ENCODE measurements at regions not wholly inside any gene's neighbourhood (a gene's known extent, or its start where the extent isn't known, plus 50 kb on each side); places are given as distances from the start of the nearest gene placed in this dataset.

DNA sequence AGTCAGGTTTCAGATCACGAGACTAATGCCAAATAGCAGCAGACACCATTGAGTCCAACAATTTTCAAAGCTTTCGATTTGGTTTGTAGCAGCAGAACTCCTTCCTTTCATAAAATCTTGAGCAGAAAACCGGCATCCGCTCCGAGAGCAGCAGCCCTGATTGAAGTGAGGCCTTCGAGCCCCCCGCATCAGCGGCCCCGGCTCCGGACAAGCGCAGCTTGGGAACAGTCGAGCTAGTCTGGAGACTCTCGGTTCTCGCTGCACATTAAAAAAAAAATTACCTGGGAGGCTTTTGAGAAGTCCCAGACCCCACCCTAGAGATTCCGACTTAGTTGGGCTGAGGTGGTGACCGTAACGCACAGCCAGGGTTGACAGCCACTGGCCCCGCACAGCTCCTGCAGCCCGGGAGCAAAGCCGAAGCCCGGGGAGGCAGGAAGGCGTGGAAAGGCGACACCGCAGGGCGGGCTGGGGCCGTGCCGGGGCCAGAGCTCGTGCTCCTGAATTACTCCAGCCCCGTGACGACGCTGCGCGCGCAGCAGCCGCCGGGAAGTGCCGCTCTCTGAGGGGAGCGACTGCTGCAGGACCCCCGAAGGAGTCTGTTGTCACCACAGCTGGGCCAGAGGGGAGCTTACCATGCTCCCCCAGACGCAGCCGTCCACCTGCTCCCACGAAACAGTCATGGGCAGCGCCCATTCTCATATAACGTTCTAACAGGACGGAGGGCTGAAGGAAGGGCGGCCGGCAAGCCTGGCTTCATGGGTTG is 57.8 kb downstream of the SPATA19 start:
- TF ChIP-seq, protein P1, sequence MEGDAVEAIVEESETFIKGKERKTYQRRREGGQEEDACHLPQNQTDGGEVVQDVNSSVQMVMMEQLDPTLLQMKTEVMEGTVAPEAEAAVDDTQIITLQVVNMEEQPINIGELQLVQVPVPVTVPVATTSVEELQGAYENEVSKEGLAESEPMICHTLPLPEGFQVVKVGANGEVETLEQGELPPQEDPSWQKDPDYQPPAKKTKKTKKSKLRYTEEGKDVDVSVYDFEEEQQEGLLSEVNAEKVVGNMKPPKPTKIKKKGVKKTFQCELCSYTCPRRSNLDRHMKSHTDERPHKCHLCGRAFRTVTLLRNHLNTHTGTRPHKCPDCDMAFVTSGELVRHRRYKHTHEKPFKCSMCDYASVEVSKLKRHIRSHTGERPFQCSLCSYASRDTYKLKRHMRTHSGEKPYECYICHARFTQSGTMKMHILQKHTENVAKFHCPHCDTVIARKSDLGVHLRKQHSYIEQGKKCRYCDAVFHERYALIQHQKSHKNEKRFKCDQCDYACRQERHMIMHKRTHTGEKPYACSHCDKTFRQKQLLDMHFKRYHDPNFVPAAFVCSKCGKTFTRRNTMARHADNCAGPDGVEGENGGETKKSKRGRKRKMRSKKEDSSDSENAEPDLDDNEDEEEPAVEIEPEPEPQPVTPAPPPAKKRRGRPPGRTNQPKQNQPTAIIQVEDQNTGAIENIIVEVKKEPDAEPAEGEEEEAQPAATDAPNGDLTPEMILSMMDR (IDR thresholded peaks at IDR 0.05; ENCODE audit: insufficient read depth, low read length, missing control alignments): no peak
- POLR2A ChIA-PET: no interaction called here
- CTCF ChIA-PET: no interaction called here
- DNase-seq (ENCODE audit: low read depth, low spot score): no peak
- no peak overlapping the region for H3K4me3 ChIP-seq (ENCODE audit: low read depth, low read length)

DNA sequence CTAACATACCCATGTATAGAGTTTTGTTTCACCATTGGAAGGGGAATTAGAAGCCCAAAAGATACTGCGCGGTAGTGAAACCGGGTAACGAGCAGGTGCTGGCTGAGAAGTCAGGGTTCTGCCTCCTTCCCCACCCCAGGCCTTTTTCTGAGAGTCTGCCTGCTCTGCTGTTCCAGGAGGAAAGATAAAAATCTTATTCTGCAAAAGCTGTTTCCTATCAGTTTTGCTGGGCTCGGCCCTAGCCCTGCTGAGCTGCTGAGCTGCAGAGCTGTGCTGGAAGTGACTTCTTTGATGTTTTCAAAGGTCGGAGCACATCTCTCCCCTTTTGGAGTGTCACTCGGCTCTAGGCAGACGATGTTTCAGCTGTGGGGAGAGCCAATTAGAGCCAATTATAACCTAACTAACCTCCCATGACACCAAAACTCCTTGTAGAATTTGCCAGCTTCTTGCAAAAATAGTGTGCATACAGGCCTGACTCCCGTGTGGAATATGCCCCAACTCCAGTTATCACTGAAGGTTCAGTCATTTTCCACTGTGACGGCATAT is 59.4 kb downstream of the SPATA19 start:
- CTCF ChIA-PET: no interaction called here
- no peak overlapping the region for H3K4me3 ChIP-seq (ENCODE audit: low read depth, low read length)
- no peak for DNase-seq (ENCODE audit: low read depth, low spot score)
- POLR2A ChIA-PET: no interaction called here
- TF ChIP-seq, protein P1 (IDR thresholded peaks at IDR 0.05; ENCODE audit: insufficient read depth, low read length, missing control alignments): no peak

DNA sequence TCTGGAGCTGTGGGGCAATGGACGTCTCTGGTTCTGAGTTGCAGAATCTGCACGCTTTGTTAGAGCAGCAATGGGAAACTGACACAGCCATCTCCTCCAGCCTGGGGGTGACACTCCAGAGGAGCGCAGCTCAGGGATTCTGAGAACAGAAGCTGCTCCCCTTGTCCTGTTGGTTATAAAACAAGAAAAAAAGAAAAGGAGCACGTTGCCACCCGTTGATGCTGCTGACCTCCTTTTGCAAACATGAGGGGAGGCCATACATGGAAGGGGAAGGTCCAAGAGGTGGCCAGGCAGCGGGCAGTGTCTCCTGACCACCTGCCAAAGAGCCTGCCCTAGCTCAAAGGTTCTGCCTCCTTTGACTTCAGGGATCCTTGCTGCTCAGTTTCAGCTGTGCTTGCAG is 61.0 kb downstream of the SPATA19 start:
- H3K4me3 ChIP-seq (ENCODE audit: low read depth, low read length): no peak overlapping the region
- TF ChIP-seq, protein P1 (IDR thresholded peaks at IDR 0.05; ENCODE audit: insufficient read depth, low read length, missing control alignments): no peak
- ChIA-PET CTCF (no interaction called here), POLR2A (no interaction called here)
- no peak for DNase-seq (ENCODE audit: low read depth, low spot score)

DNA sequence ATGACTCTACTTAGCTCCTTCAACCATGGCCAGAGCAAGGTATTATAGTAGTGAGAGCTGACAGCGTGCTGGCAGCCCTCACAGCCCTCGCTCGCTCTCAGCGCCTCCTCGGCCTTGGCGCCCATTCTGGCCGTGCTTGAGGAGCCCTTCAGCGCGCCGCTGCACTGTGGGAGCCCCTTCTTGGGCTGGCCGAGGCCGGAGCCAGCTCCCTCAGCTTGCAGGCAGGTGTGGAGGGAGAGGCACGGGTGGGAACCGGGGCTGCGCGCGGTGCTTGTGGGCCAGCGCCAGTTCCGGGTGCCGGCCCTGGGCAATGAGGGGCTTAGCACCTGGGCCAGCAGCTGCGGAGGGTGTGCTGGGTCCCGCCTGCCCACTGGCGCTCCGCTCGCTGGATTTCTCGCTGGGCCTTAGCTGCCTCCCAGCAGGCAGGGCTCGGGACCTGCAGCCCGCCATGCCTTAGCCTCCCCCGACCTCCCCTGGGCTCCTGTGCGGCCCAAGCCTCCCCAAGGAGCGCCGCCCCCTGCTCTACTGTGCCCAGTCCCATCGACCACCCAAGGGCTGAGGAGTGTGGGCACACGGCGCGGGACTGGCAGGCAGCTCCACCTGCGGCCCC is 63.1 kb downstream of the SPATA19 start:
- TF ChIP-seq, protein P1 (IDR thresholded peaks at IDR 0.05; ENCODE audit: insufficient read depth, low read length, missing control alignments): no peak
- ChIA-PET POLR2A (no interaction called here), CTCF (no interaction called here)
- no peak overlapping the region for H3K4me3 ChIP-seq (ENCODE audit: low read depth, low read length)
- no peak for DNase-seq (ENCODE audit: low read depth, low spot score)

DNA sequence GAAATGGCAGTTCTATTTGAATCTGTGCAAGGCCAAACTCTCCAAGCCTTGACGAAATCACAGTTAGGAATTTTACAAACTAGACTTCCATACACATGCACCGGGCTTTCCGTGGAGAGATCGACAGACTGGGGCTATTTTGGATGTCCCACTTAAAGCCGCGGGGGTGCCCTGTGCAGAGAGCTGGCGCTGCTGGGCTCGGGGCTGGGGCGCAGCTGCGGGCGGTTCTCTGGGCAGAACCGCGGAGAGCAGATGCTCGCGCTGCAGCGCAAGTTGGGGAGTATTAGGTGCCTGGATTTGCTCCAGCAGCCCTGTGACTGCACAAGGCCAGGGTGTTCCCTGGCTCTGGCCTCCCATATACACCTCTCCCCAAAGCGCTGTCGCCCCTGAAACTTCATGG is 67.2 kb downstream of the SPATA19 start:
- CTCF ChIA-PET: no interaction called here
- TF ChIP-seq, protein P1 (IDR thresholded peaks at IDR 0.05; ENCODE audit: insufficient read depth, low read length, missing control alignments): no peak
- H3K4me3 ChIP-seq (ENCODE audit: low read depth, low read length): no peak overlapping the region
- POLR2A ChIA-PET: no interaction called here
- no peak for DNase-seq (ENCODE audit: low read depth, low spot score)

DNA sequence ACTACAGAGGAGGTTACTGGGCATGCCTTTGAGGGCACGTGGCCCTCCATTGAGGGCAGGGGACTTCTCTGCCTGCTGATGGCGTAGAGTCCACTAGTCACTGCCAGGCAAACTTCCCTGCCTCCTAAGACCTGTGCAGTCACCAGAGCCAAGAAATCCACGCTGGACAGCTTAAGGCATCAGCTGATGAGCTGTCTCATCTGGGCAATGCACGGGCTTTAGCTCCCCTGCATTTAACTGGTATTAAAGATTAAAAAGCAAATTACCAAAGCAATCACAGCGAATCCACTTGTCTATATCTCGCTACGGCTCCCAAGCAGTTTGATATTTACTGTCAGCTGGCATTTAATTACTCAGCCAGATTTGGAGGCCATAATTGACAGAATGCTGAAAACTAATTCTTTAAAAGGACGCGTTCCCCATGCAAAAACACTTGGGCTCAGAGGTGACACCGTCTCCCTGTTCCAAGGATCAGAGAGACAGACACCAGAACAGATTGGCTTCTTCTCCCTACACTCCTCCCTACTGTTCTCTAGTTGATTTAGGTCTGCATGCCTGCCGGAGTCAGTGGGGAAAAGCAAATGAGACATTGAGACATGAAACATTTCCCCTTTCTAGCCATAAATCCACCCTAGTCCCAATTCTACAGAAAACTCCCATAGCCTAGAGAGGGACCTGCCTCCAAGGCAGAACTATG is 68.5 kb downstream of the SPATA19 start:
- TF ChIP-seq, protein P1 (IDR thresholded peaks at IDR 0.05; ENCODE audit: insufficient read depth, low read length, missing control alignments): no peak
- H3K4me3 ChIP-seq (ENCODE audit: low read depth, low read length): no peak overlapping the region
- no peak for DNase-seq (ENCODE audit: low read depth, low spot score)
- ChIA-PET CTCF (no interaction called here), POLR2A (no interaction called here)

Measured in AG04449 (cell line).